HepG2 (cell line): ENCODE measurements at regions not wholly inside any gene's neighbourhood (a gene's known extent, or its start where the extent isn't known, plus 50 kb on each side); places are given as distances from the start of the nearest gene placed in this dataset.

ENCODE experiments used
- ATAC-seq: fragments of 200-7000 bp; cut with Tn5 transposase; 3 replicates; pipeline ENCODE4 v1.9.1; 2020; ENCODE audit warnings: mild to moderate bottlenecking, moderate library complexity
- BruUV-seq: library from RNA; stranded (reverse); fragments of 400-500 nt; replicated peaks from 2 replicates; lab custom pipeline; 2021; lab: Mats Ljungman, UMichigan
- CTCF ChIA-PET: fragments of 300-600 bp; formaldehyde crosslinking; extraction: SDS; loops from one replicate; lab custom pipeline; 2021; ENCODE audit warnings: low total read pairs, inconsistent platforms, low intra/inter-chr PET ratio; lab: Yijun Ruan, JAX
- POLR2A ChIA-PET: fragments of 350-600 bp; sonication (Branson Sonifier 250); formaldehyde crosslinking; loops from one replicate; lab custom pipeline; 2020; ENCODE audit warnings: antibody characterized with exemption, inconsistent platforms; lab: Yijun Ruan, JAX
- DNase-seq: peaks from one replicate; pipeline ENCODE4 v3.0.0-alpha.2; 2015; ENCODE audit warnings: low spot score
- FAIRE-seq: peaks from 3 replicates; lab custom pipeline; 2011; peaks lifted over from hg19 to GRCh38; lab: Jason Lieb, UNC
- H2AFZ ChIP-seq: one replicate; pipeline ENCODE4 v1.6.1; 2011; ENCODE audit warnings: low read length, inconsistent platforms
- H3K27ac ChIP-seq: fragments of 300-600 bp; 3 replicates; pipeline ENCODE4 v1.8.0; 2011; ENCODE audit warnings: mixed run types, mild to moderate bottlenecking, mixed read lengths, low read length, inconsistent platforms; ENCODE audit not compliant: insufficient read depth; ENCODE audit errors: extremely low read length
- H3K27me3 ChIP-seq, 2 experiments: fragments of 200-600 bp in 1 of 2; 2 replicates in 1 of 2; 3 replicates in 1 of 2; pipeline versions ENCODE4 v1.6.0 to v1.8.0; 2011; ENCODE audit warnings: low read length in 2 of 2, mild to moderate bottlenecking in 2 of 2, moderate library complexity in 2 of 2, inconsistent platforms in 1 of 2; ENCODE audit not compliant: insufficient read depth in 2 of 2, control insufficient read depth in 1 of 2
- H3K36me3 ChIP-seq, 2 experiments: fragments of 200-600 bp in 1 of 2; replicated peaks in 1 of 2; 2 replicates in 1 of 2; 3 replicates in 1 of 2; pipeline versions ENCODE4 v1.5.1 to v1.8.0; 2011; ENCODE audit warnings: low read length in 2 of 2, inconsistent platforms in 1 of 2; ENCODE audit not compliant: insufficient read depth in 2 of 2, control insufficient read depth in 1 of 2
- H3K4me1 ChIP-seq: 2 replicates; pipeline ENCODE4 v1.5.1; 2012; ENCODE audit warnings: low read length, inconsistent platforms; ENCODE audit not compliant: insufficient read depth
- H3K4me2 ChIP-seq: 2 replicates; pipeline ENCODE4 v1.6.0; 2011; ENCODE audit warnings: low read depth, low read length, inconsistent platforms
- H3K4me3 ChIP-seq, 3 experiments: fragments of 200-600 bp in 1 of 3; sonication (generic), shearing (Covaris generic) in 1 of 3; replicated peaks in 1 of 3; 2 replicates each; pipeline ENCODE4 v1.5.1; 2011 to 2016; ENCODE audit warnings: low read length in 3 of 3, inconsistent platforms in 2 of 3, low read depth in 2 of 3, mild to moderate bottlenecking in 2 of 3, control low read depth in 1 of 3, mixed read lengths in 1 of 3; ENCODE audit not compliant: insufficient read depth in 1 of 3
- H3K79me2 ChIP-seq: one replicate; pipeline ENCODE4 v1.6.1; 2011; ENCODE audit warnings: low read length, inconsistent platforms; ENCODE audit not compliant: insufficient read depth
- H3K9ac ChIP-seq: 2 replicates; pipeline ENCODE4 v1.6.0; 2011; ENCODE audit warnings: mild to moderate bottlenecking, low read depth, low read length, inconsistent platforms; ENCODE audit not compliant: insufficient read depth
- H3K9me3 ChIP-seq: 2 replicates; pipeline ENCODE4 v1.5.1; 2012; ENCODE audit warnings: mild to moderate bottlenecking, low read length
- H4K20me1 ChIP-seq: 2 replicates; pipeline ENCODE4 v1.6.0; 2011; ENCODE audit warnings: inconsistent platforms, mild to moderate bottlenecking, low read length, moderate library complexity; ENCODE audit not compliant: insufficient read depth
- ARNT2 ChIP-seq: sonication (generic); formaldehyde crosslinking; IDR thresholded peaks from 2 replicates; pipeline ENCODE4 v1.8.0; 2022; ENCODE audit warnings: mild to moderate bottlenecking, low read depth, missing genetic modification reagents, moderate library complexity
- DPF2 ChIP-seq: sonication (generic); formaldehyde crosslinking; IDR thresholded peaks from 2 replicates; pipeline ENCODE4 v1.4.0; 2020; ENCODE audit warnings: mild to moderate bottlenecking, low read depth, missing genetic modification reagents, borderline replicate concordance
- HOMEZ ChIP-seq: IDR thresholded peaks from 2 replicates; pipeline ENCODE4 v1.6.1; 2016; ENCODE audit warnings: low read depth
- KLF16 ChIP-seq, 2 experiments: sonication (generic) in 1 of 2; formaldehyde crosslinking in 1 of 2; IDR thresholded peaks; 2 replicates each; pipeline versions ENCODE4 v1.6.1 to v1.8.0; 2016 to 2023; ENCODE audit warnings: missing genetic modification reagents in 2 of 2, missing compliant biosample characterization in 1 of 2
- NKX3-1 ChIP-seq: sonication (generic); formaldehyde crosslinking; IDR thresholded peaks from 2 replicates; pipeline ENCODE4 v1.5.0; 2020; ENCODE audit warnings: missing genetic modification reagents
- SMAD9 ChIP-seq: sonication (generic); formaldehyde crosslinking; IDR thresholded peaks from 2 replicates; pipeline ENCODE4 v1.5.1; 2020; ENCODE audit warnings: mild to moderate bottlenecking, missing genetic modification reagents
- SMARCC2 ChIP-seq: fragments of 450-650 bp; IDR thresholded peaks from 2 replicates; pipeline ENCODE4 v1.6.1; 2017; ENCODE audit warnings: antibody characterized with exemption, mild to moderate bottlenecking
- ZNF670 ChIP-seq: sonication (generic); formaldehyde crosslinking; IDR thresholded peaks from 2 replicates; pipeline ENCODE4 v1.8.0; 2022; ENCODE audit warnings: mild to moderate bottlenecking, missing genetic modification reagents, borderline replicate concordance
- ZNF780A ChIP-seq: sonication (generic); formaldehyde crosslinking; IDR thresholded peaks from 2 replicates; pipeline ENCODE4 v1.8.0; 2022; ENCODE audit warnings: mild to moderate bottlenecking, missing genetic modification reagents, moderate library complexity
- WGBS: methylation state at CpG from one replicate; pipeline ENCODE4 v1.1.6; 2017; ENCODE audit warnings: low lambda C conversion rate; 5-methylcytosine and 5-hydroxymethylcytosine counted together
- in situ Hi-C: cut with HindIII; loops from 2 replicates; pipeline ENCODE4 v1.10.0; 2017; ENCODE audit warnings: low pct_unique_long_range_greater_than_20kb; ENCODE audit not compliant: extremely low pct_ligation_motif_present
- intact Hi-C: fragments of 100-400 bp; cut with micrococcal nuclease; formaldehyde crosslinking; loops from one replicate; pipeline ENCODE4 v1.10.0; 2022; ENCODE audit not compliant: unreplicated experiment
- TF ChIP-seq, protein P1 (sequence below): sonication (generic); formaldehyde crosslinking; IDR thresholded peaks from 2 replicates; pipeline ENCODE4 v1.4.0; 2020; ENCODE audit warnings: missing genetic modification reagents, borderline replicate concordance
- TF ChIP-seq, protein P2 (sequence below): sonication (generic); formaldehyde crosslinking; IDR thresholded peaks from 2 replicates; pipeline ENCODE4 v1.5.1; 2020; ENCODE audit warnings: mild to moderate bottlenecking, missing genetic modification reagents, borderline replicate concordance
- TF ChIP-seq, protein P3 (sequence below): IDR thresholded peaks from 2 replicates; pipeline ENCODE4 v1.6.1; 2012; ENCODE audit warnings: inconsistent platforms

DNA sequence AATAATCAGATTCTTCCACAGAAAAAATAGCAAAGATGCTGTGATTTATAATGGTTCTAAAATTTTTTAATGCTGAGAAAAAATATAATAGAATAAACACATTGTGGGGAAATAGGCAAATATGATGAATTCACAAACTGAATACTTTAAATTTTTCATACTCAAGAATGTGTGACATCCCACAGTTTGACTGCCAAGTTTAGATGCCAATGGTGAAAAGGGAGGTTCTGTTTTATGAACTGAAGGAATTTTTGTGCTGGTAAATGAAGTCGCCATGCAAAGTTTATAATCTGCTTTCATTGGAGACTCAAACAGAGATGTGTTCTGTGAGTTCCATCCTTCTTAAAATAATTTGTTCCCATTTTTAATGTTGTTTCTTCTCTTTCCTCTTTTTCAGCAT, 367.5 kb upstream of the ADAMTS16 start (continued):
- no peak for TF ChIP-seq SMARCC2

GRCh38 chr5:4773827-4774317, 366.3 kb upstream of the ADAMTS16 start:
- in situ Hi-C loops, result no loop called here
- WGBS, result 0% methylated on average over 1 of the region's 1 CpG
- Histone ChIP-seq H2AFZ (no peak overlapping the region), H3K79me2 (no peaks in the 10 kb centered on the region), H3K4me1 (no peaks in the 10 kb centered on the region), H3K36me3 (no peaks in the 10 kb centered on the region), H3K9ac (no peak overlapping the region), H3K9me3 (peaks cover 11% of the 10 kb centered on the region; the same call in 1 of the 2 replicates), H3K4me3 (no peak overlapping the region), H4K20me1 (no peaks in the 10 kb centered on the region), H3K27ac (no peak overlapping the region), H3K27me3 (no peaks in the 10 kb centered on the region; a peak in 1 of 5 replicates), H3K4me2 (no peak overlapping the region)
- DNase-seq (no peak), ATAC-seq (no peak), FAIRE-seq (no peak)
- intact Hi-C loops, result no loop called here
- TF ChIP-seq HOMEZ (CRISPR knock-in tag) (no peak), NKX3-1 (CRISPR knock-in tag) (no peak), SMAD9 (no peak), ARNT2 (CRISPR knock-in tag) (no peak), KLF16 (CRISPR knock-in tag; IDR thresholded peaks at IDR 0.05) (no peak), ZNF780A (CRISPR knock-in tag) (no peak), ZNF670 (no peak), DPF2 (CRISPR knock-in tag) (no peak)
- TF ChIP-seq, protein P1, sequence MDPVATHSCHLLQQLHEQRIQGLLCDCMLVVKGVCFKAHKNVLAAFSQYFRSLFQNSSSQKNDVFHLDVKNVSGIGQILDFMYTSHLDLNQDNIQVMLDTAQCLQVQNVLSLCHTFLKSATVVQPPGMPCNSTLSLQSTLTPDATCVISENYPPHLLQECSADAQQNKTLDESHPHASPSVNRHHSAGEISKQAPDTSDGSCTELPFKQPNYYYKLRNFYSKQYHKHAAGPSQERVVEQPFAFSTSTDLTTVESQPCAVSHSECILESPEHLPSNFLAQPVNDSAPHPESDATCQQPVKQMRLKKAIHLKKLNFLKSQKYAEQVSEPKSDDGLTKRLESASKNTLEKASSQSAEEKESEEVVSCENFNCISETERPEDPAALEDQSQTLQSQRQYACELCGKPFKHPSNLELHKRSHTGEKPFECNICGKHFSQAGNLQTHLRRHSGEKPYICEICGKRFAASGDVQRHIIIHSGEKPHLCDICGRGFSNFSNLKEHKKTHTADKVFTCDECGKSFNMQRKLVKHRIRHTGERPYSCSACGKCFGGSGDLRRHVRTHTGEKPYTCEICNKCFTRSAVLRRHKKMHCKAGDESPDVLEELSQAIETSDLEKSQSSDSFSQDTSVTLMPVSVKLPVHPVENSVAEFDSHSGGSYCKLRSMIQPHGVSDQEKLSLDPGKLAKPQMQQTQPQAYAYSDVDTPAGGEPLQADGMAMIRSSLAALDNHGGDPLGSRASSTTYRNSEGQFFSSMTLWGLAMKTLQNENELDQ, result no peak
- TF ChIP-seq, protein P2, sequence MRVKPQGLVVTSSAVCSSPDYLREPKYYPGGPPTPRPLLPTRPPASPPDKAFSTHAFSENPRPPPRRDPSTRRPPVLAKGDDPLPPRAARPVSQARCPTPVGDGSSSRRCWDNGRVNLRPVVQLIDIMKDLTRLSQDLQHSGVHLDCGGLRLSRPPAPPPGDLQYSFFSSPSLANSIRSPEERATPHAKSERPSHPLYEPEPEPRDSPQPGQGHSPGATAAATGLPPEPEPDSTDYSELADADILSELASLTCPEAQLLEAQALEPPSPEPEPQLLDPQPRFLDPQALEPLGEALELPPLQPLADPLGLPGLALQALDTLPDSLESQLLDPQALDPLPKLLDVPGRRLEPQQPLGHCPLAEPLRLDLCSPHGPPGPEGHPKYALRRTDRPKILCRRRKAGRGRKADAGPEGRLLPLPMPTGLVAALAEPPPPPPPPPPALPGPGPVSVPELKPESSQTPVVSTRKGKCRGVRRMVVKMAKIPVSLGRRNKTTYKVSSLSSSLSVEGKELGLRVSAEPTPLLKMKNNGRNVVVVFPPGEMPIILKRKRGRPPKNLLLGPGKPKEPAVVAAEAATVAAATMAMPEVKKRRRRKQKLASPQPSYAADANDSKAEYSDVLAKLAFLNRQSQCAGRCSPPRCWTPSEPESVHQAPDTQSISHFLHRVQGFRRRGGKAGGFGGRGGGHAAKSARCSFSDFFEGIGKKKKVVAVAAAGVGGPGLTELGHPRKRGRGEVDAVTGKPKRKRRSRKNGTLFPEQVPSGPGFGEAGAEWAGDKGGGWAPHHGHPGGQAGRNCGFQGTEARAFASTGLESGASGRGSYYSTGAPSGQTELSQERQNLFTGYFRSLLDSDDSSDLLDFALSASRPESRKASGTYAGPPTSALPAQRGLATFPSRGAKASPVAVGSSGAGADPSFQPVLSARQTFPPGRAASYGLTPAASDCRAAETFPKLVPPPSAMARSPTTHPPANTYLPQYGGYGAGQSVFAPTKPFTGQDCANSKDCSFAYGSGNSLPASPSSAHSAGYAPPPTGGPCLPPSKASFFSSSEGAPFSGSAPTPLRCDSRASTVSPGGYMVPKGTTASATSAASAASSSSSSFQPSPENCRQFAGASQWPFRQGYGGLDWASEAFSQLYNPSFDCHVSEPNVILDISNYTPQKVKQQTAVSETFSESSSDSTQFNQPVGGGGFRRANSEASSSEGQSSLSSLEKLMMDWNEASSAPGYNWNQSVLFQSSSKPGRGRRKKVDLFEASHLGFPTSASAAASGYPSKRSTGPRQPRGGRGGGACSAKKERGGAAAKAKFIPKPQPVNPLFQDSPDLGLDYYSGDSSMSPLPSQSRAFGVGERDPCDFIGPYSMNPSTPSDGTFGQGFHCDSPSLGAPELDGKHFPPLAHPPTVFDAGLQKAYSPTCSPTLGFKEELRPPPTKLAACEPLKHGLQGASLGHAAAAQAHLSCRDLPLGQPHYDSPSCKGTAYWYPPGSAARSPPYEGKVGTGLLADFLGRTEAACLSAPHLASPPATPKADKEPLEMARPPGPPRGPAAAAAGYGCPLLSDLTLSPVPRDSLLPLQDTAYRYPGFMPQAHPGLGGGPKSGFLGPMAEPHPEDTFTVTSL (CRISPR knock-in tag), result no peak
- TF ChIP-seq, protein P3, sequence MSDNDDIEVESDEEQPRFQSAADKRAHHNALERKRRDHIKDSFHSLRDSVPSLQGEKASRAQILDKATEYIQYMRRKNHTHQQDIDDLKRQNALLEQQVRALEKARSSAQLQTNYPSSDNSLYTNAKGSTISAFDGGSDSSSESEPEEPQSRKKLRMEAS, result no peak
- CTCF ChIA-PET, result no interaction called here
- POLR2A ChIA-PET, result no interaction called here
- no TSS peak for BruUV-seq
